IMR-90 (cell line): ENCODE measurements at regions not wholly inside any gene's neighbourhood (a gene's known extent, or its start where the extent isn't known, plus 50 kb on each side); places are given as distances from the start of the nearest gene placed in this dataset.

Experiments used
- ATAC-seq: fragments of 200-7000 bp; cut with Tn5 transposase; 2 replicates; pipeline ENCODE4 v1.9.1; 2020; ENCODE audit warnings: low read depth, mild to moderate bottlenecking, moderate library complexity
- BruUV-seq: library from RNA; stranded (reverse); fragments of 400-500 nt; replicated peaks from 2 replicates; lab custom pipeline; 2021; lab: Mats Ljungman, UMichigan
- CTCF ChIA-PET: fragments of 300-600 bp; formaldehyde crosslinking; extraction: SDS; loops from one replicate; lab custom pipeline; 2021; ENCODE audit warnings: antibody characterized with exemption; lab: Yijun Ruan, JAX
- POLR2A ChIA-PET: fragments of 300-600 bp; sonication (Branson Sonifier 250); formaldehyde crosslinking; loops from one replicate; lab custom pipeline; 2022; ENCODE audit warnings: antibody characterized with exemption; ENCODE audit not compliant: unreplicated experiment; lab: Charles Lee
- DNase-seq: peaks from one replicate; pipeline ENCODE4 v3.0.0; 2013
- H2AFZ ChIP-seq: replicated peaks from 2 replicates; pipeline ENCODE3; 2013; ENCODE audit warnings: low read length, mild to moderate bottlenecking; ENCODE audit not compliant: poor library complexity
- H2AK5ac ChIP-seq: 2 replicates; pipeline ENCODE4 v1.6.1; 2013; ENCODE audit warnings: low read depth, low read length, inconsistent platforms
- H2AK9ac ChIP-seq: replicated peaks from 2 replicates; pipeline ENCODE3; 2013; ENCODE audit warnings: mild to moderate bottlenecking, low read depth, low read length, moderate library complexity; ENCODE audit not compliant: poor library complexity
- H2BK120ac ChIP-seq: 2 replicates; pipeline ENCODE4 v1.6.1; 2013; ENCODE audit warnings: low read depth, low read length, inconsistent platforms
- H2BK15ac ChIP-seq: 3 replicates; pipeline ENCODE4 v1.6.1; 2013; ENCODE audit warnings: low read depth, low read length, inconsistent platforms
- H2BK20ac ChIP-seq: 2 replicates; pipeline ENCODE4 v1.6.1; 2013; ENCODE audit warnings: low read depth, mild to moderate bottlenecking, inconsistent platforms, low read length, moderate library complexity
- H2BK5ac ChIP-seq: 2 replicates; pipeline ENCODE4 v1.6.1; 2013; ENCODE audit warnings: mild to moderate bottlenecking, low read depth, low read length, inconsistent platforms; ENCODE audit not compliant: poor library complexity, severe bottlenecking
- H3K14ac ChIP-seq: replicated peaks from 2 replicates; pipeline ENCODE4 v1.6.1; 2013; ENCODE audit warnings: low read depth, low read length, inconsistent platforms
- H3K18ac ChIP-seq: 2 replicates; pipeline ENCODE4 v1.6.1; 2013; ENCODE audit warnings: low read depth, low read length, control low read depth
- H3K23ac ChIP-seq: 2 replicates; pipeline ENCODE4 v1.6.1; 2013; ENCODE audit warnings: low read depth, low read length, inconsistent platforms
- H3K27ac ChIP-seq: 2 replicates; pipeline ENCODE4 v1.5.1; 2013; ENCODE audit warnings: mild to moderate bottlenecking, control low read depth, low read length; ENCODE audit not compliant: insufficient read depth
- H3K27me3 ChIP-seq: 2 replicates; pipeline ENCODE4 v1.6.1; 2013; ENCODE audit warnings: low read length; ENCODE audit not compliant: control insufficient read depth, insufficient read depth
- H3K36me3 ChIP-seq: 2 replicates; pipeline ENCODE4 v1.6.1; 2013; ENCODE audit warnings: low read length, mixed read lengths; ENCODE audit not compliant: control insufficient read depth, insufficient read depth
- H3K4ac ChIP-seq: 2 replicates; pipeline ENCODE4 v1.6.1; 2013; ENCODE audit warnings: low read depth, low read length, inconsistent platforms
- H3K4me1 ChIP-seq: 2 replicates; pipeline ENCODE4 v1.6.1; 2013; ENCODE audit warnings: low read length, mixed read lengths; ENCODE audit not compliant: control insufficient read depth, insufficient read depth
- H3K4me2 ChIP-seq: 2 replicates; pipeline ENCODE4 v1.6.1; 2013; ENCODE audit warnings: low read depth, mild to moderate bottlenecking, control low read depth, low read length, moderate library complexity
- H3K4me3 ChIP-seq: 2 replicates; pipeline ENCODE4 v1.5.1; 2013; ENCODE audit warnings: low read depth, mild to moderate bottlenecking, control low read depth, low read length, moderate library complexity; ENCODE audit not compliant: insufficient read depth
- H3K56ac ChIP-seq: 2 replicates; pipeline ENCODE4 v1.6.1; 2013; ENCODE audit warnings: low read length, inconsistent platforms; ENCODE audit not compliant: insufficient read depth; ENCODE audit errors: extremely low read depth
- H3K79me1 ChIP-seq, 2 experiments: 2 replicates each; pipeline ENCODE4 v1.6.1; 2013; ENCODE audit warnings: low read length in 2 of 2, inconsistent platforms in 1 of 2, low read depth in 1 of 2
- H3K9ac ChIP-seq: 2 replicates; pipeline ENCODE4 v1.6.1; 2013; ENCODE audit warnings: low read depth, low read length, control low read depth
- H3K9me1 ChIP-seq: 2 replicates; pipeline ENCODE4 v1.6.1; 2013; ENCODE audit warnings: low read length, inconsistent platforms; ENCODE audit not compliant: insufficient read depth
- H3K9me3 ChIP-seq: 2 replicates; pipeline ENCODE4 v1.6.1; 2013; ENCODE audit warnings: low read length; ENCODE audit not compliant: control insufficient read depth, insufficient read depth
- H4K20me1 ChIP-seq: 2 replicates; pipeline ENCODE4 v1.6.1; 2013; ENCODE audit warnings: low read length, inconsistent platforms; ENCODE audit not compliant: insufficient read depth
- H4K5ac ChIP-seq: 2 replicates; pipeline ENCODE4 v1.6.1; 2013; ENCODE audit warnings: mild to moderate bottlenecking, low read depth, low read length, control low read depth
- H4K8ac ChIP-seq, 2 experiments: 2 replicates each; pipeline ENCODE4 v1.6.1; 2013; ENCODE audit warnings: low read depth in 2 of 2, low read length in 2 of 2, control low read depth in 1 of 2, inconsistent platforms in 1 of 2
- H4K91ac ChIP-seq: 2 replicates; pipeline ENCODE4 v1.6.1; 2013; ENCODE audit warnings: low read depth, low read length, inconsistent platforms; ENCODE audit not compliant: insufficient read depth
- BHLHE40 ChIP-seq: fragments of 150-350 bp; IDR thresholded peaks from 2 replicates; pipeline ENCODE4 v1.6.1; 2016; ENCODE audit warnings: mild to moderate bottlenecking, low read depth, low read length
- CEBPB ChIP-seq: IDR thresholded peaks from 2 replicates; pipeline ENCODE4 v1.6.1; 2012; ENCODE audit warnings: low read depth, low read length, improper control_type of control experiment
- CHD1 ChIP-seq: IDR thresholded peaks from 2 replicates; pipeline ENCODE4 v1.6.1; 2012; ENCODE audit warnings: low read depth, low read length, improper control_type of control experiment
- CTCF ChIP-seq: conservative IDR thresholded peaks from 2 replicates; pipeline ENCODE4 v1.5.1; 2012; ENCODE audit warnings: mild to moderate bottlenecking, low read depth, low read length, improper control_type of control experiment
- ELK1 ChIP-seq: fragments of 150-350 bp; IDR thresholded peaks from 2 replicates; pipeline ENCODE4 v1.6.1; 2016; ENCODE audit warnings: low read depth, mild to moderate bottlenecking, low read length, moderate library complexity, borderline replicate concordance
- FOS ChIP-seq: fragments of 150-350 bp; IDR thresholded peaks from 2 replicates; pipeline ENCODE4 v1.6.1; 2016; ENCODE audit warnings: low read depth, low read length
- MAFK ChIP-seq: IDR thresholded peaks from 2 replicates; pipeline ENCODE4 v1.6.1; 2012; ENCODE audit warnings: low read depth, low read length, improper control_type of control experiment
- MAZ ChIP-seq: IDR thresholded peaks from 2 replicates; pipeline ENCODE4 v1.6.1; 2012; ENCODE audit warnings: low read depth, mild to moderate bottlenecking, low read length, improper control_type of control experiment, moderate library complexity, borderline replicate concordance
- MXI1 ChIP-seq: IDR thresholded peaks from 2 replicates; pipeline ENCODE4 v1.6.1; 2012; ENCODE audit warnings: low read depth, mild to moderate bottlenecking, low read length, moderate library complexity, borderline replicate concordance
- NFE2L2 ChIP-seq: fragments of 150-350 bp; IDR thresholded peaks from 2 replicates; pipeline ENCODE4 v1.6.1; 2016; ENCODE audit warnings: low read depth, mild to moderate bottlenecking, low read length
- POLR2A ChIP-seq: IDR thresholded peaks from 2 replicates; pipeline ENCODE4 v1.6.1; 2012; ENCODE audit warnings: mild to moderate bottlenecking, low read depth, low read length
- RAD21 ChIP-seq: IDR thresholded peaks from 2 replicates; pipeline ENCODE4 v1.6.1; 2012; ENCODE audit warnings: low read length, improper control_type of control experiment
- RCOR1 ChIP-seq: IDR thresholded peaks from 2 replicates; pipeline ENCODE4 v1.6.1; 2012; ENCODE audit warnings: mild to moderate bottlenecking, low read length, improper control_type of control experiment; ENCODE audit not compliant: insufficient replicate concordance
- RFX5 ChIP-seq: IDR thresholded peaks from 2 replicates; pipeline ENCODE4 v1.8.0; 2012; ENCODE audit warnings: low read depth, mild to moderate bottlenecking, low read length, moderate library complexity
- SMC3 ChIP-seq: fragments of 150-350 bp; IDR thresholded peaks from 2 replicates; pipeline ENCODE4 v1.6.1; 2016; ENCODE audit warnings: low read depth, mild to moderate bottlenecking, antibody characterized with exemption, low read length, moderate library complexity
- USF2 ChIP-seq: fragments of 150-350 bp; IDR thresholded peaks from 2 replicates; pipeline ENCODE4 v1.6.1; 2017; ENCODE audit warnings: mild to moderate bottlenecking, antibody characterized with exemption, low read length, low read depth
- WGBS, 2 experiments: methylation state at CpG; one replicate each; pipeline versions ENCODE4 v1.1.5 to v1.1.7; 2013; ENCODE audit warnings: missing lambda C conversion rate in 2 of 2; ENCODE audit not compliant: insufficient read length in 1 of 2; ENCODE audit errors: extremely low coverage in 2 of 2; 5-methylcytosine and 5-hydroxymethylcytosine counted together
- dilution Hi-C: fragments of 300-500 bp; cut with HindIII; formaldehyde crosslinking; loops from one replicate; pipeline ENCODE4 v1.14.3; 2018; ENCODE audit warnings: low sequenced_read_pairs; ENCODE audit not compliant: unreplicated experiment
- in situ Hi-C: fragments of 300-500 bp; cut with MboI; formaldehyde crosslinking; loops from 3 replicates; pipeline ENCODE4 v1.14.3; 2019; ENCODE audit warnings: low sequenced_read_pairs, inconsistent platforms, mixed read lengths
- intact Hi-C: fragments of 100-400 bp; cut with micrococcal nuclease; formaldehyde crosslinking; loops from 2 replicates; pipeline ENCODE4 v1.10.0; 2022

- no peak overlapping the region for H2BK120ac ChIP-seq
- no peaks in the 10 kb centered on the region for H3K27me3 ChIP-seq
- H2BK5ac ChIP-seq, result no peak overlapping the region
- H3K79me1 ChIP-seq, result no peaks in the 10 kb centered on the region
- BruUV-seq, result no TSS peak
- no peak overlapping the region for H4K91ac ChIP-seq
- no peak overlapping the region for H3K4me3 ChIP-seq
- H2AK5ac ChIP-seq, result no peak overlapping the region
- H3K9me3 ChIP-seq, result no peaks in the 10 kb centered on the region
- intact Hi-C loops, result no loop called here
- no peaks in the 10 kb centered on the region for H3K36me3 ChIP-seq
- H4K20me1 ChIP-seq, result no peaks in the 10 kb centered on the region
- WGBS, 2 experiments, result no CpG with 5 or more reads among the region's 3 CpGs
- no peak overlapping the region for H3K4ac ChIP-seq
- H2AK9ac ChIP-seq, result no peak overlapping the region
- no peak overlapping the region for H3K9ac ChIP-seq
- H3K23ac ChIP-seq, result no peak overlapping the region
- in situ Hi-C loops, result no loop called here
- DNase-seq (no peak), ATAC-seq (no peak)
- H3K9me1 ChIP-seq, result no peaks in the 10 kb centered on the region
- H2AFZ ChIP-seq, result no peak overlapping the region
- TF ChIP-seq MAZ (no peak), USF2 (no peak), CHD1 (no peak), RAD21 (no peak), FOS (no peak), ELK1 (no peak), MXI1 (no peak), MAFK (no peak), CEBPB (no peak), NFE2L2 (no peak), RFX5 (no peak), CTCF (no peak), SMC3 (no peak), BHLHE40 (no peak), RCOR1 (no peak), POLR2A (no peak)
- no peak overlapping the region for H3K4me2 ChIP-seq
- no peak overlapping the region for H3K18ac ChIP-seq
- no peak overlapping the region for H4K8ac ChIP-seq
- no peak overlapping the region for H2BK20ac ChIP-seq
- H3K14ac ChIP-seq, result no peak overlapping the region
- H4K5ac ChIP-seq, result no peak overlapping the region
- H3K4me1 ChIP-seq, result no peaks in the 10 kb centered on the region
- no peak overlapping the region for H2BK15ac ChIP-seq
- no peak overlapping the region for H3K56ac ChIP-seq
- dilution Hi-C loops, result no loop called here
- H3K27ac ChIP-seq, result no peak overlapping the region
- CTCF ChIA-PET, result no interaction called here
- POLR2A ChIA-PET, result no interaction called here
Measured at GRCh38 chr13:31528176-31528575, 211.2 kb upstream of the RXFP2 start.
